ENCODE measurements at regions not wholly inside any gene's neighbourhood (a gene's known extent, or its start where the extent isn't known, plus 50 kb on each side); places are given as distances from the start of the nearest gene placed in this dataset.

DNA sequence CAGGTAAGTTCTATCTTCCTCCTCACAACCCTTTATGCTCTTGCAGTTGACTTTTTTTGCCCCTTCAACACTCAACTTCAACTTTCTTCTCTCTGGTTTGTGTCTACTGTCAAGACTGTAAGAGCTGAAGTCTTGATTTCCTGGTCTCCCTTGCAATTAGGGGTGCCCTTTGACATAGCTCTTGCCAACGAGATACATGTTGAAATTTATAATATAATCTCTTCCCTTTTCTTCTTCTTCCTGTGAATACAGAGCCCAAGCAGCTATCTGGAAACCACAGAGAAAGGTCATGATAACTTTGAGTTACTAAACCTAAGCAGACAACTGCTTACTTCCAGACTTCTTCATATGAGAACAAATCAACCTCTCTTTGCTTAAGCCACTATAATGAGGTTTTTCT is 163.5 kb downstream of the MC4R start:
- TF ChIP-seq, protein P1, sequence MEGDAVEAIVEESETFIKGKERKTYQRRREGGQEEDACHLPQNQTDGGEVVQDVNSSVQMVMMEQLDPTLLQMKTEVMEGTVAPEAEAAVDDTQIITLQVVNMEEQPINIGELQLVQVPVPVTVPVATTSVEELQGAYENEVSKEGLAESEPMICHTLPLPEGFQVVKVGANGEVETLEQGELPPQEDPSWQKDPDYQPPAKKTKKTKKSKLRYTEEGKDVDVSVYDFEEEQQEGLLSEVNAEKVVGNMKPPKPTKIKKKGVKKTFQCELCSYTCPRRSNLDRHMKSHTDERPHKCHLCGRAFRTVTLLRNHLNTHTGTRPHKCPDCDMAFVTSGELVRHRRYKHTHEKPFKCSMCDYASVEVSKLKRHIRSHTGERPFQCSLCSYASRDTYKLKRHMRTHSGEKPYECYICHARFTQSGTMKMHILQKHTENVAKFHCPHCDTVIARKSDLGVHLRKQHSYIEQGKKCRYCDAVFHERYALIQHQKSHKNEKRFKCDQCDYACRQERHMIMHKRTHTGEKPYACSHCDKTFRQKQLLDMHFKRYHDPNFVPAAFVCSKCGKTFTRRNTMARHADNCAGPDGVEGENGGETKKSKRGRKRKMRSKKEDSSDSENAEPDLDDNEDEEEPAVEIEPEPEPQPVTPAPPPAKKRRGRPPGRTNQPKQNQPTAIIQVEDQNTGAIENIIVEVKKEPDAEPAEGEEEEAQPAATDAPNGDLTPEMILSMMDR (IDR thresholded peaks at IDR 0.05): no peak
- no peak for TF ChIP-seq POLR2AphosphoS5 (IDR thresholded peaks at IDR 0.05)

All from prostate gland (tissue), 2 donors.